ENCODE measurements at regions not wholly inside any gene's neighbourhood (a gene's known extent, or its start where the extent isn't known, plus 50 kb on each side); places are given as distances from the start of the nearest gene placed in this dataset.

- TF ChIP-seq U2AF1 (optimal IDR thresholded peaks at IDR 0.05; ENCODE audit: low read depth, low read length) (no peak), FLYWCH1 (CRISPR knock-in tag; IDR thresholded peaks at IDR 0.05) (no peak), SMAD1 (CRISPR knock-in tag; IDR thresholded peaks at IDR 0.05; ENCODE audit: borderline replicate concordance, low read depth) (no peak), HDAC6 (IDR thresholded peaks at IDR 0.05; ENCODE audit: low read depth, low read length) (no peak), ARNTL (CRISPR knock-in tag; IDR thresholded peaks at IDR 0.05) (no peak), AGO2 (optimal IDR thresholded peaks at IDR 0.05; ENCODE audit: low read depth, low read length) (no peak), ZNF335 (CRISPR knock-in tag; IDR thresholded peaks at IDR 0.05) (no peak), MLLT10 (CRISPR knock-in tag; IDR thresholded peaks at IDR 0.05) (no peak), ZSCAN30 (CRISPR knock-in tag; IDR thresholded peaks at IDR 0.05) (no peak), ZNF800 (CRISPR knock-in tag; IDR thresholded peaks at IDR 0.05) (no peak), CCAR2 (optimal IDR thresholded peaks at IDR 0.05; ENCODE audit: low read depth, low read length) (no peak), HIC2 (CRISPR knock-in tag; IDR thresholded peaks at IDR 0.05; ENCODE audit: low read depth) (no peak), NCOA5 (CRISPR knock-in tag; IDR thresholded peaks at IDR 0.05) (no peak), TERF1 (CRISPR knock-in tag; IDR thresholded peaks at IDR 0.05) (no peak), ZNF383 (CRISPR knock-in tag; IDR thresholded peaks at IDR 0.05; ENCODE audit: borderline replicate concordance) (no peak), ZNF720 (CRISPR knock-in tag; IDR thresholded peaks at IDR 0.05) (no peak)
- TF ChIP-seq, protein P1, sequence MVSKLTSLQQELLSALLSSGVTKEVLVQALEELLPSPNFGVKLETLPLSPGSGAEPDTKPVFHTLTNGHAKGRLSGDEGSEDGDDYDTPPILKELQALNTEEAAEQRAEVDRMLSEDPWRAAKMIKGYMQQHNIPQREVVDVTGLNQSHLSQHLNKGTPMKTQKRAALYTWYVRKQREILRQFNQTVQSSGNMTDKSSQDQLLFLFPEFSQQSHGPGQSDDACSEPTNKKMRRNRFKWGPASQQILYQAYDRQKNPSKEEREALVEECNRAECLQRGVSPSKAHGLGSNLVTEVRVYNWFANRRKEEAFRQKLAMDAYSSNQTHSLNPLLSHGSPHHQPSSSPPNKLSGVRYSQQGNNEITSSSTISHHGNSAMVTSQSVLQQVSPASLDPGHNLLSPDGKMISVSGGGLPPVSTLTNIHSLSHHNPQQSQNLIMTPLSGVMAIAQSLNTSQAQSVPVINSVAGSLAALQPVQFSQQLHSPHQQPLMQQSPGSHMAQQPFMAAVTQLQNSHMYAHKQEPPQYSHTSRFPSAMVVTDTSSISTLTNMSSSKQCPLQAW (CRISPR knock-in tag; IDR thresholded peaks at IDR 0.05): no peak
- TF ChIP-seq, protein P2, sequence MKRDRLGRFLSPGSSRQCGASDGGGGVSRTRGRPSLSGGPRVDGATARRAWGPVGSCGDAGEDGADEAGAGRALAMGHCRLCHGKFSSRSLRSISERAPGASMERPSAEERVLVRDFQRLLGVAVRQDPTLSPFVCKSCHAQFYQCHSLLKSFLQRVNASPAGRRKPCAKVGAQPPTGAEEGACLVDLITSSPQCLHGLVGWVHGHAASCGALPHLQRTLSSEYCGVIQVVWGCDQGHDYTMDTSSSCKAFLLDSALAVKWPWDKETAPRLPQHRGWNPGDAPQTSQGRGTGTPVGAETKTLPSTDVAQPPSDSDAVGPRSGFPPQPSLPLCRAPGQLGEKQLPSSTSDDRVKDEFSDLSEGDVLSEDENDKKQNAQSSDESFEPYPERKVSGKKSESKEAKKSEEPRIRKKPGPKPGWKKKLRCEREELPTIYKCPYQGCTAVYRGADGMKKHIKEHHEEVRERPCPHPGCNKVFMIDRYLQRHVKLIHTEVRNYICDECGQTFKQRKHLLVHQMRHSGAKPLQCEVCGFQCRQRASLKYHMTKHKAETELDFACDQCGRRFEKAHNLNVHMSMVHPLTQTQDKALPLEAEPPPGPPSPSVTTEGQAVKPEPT (CRISPR knock-in tag; IDR thresholded peaks at IDR 0.05; ENCODE audit: low read depth): no peak
- POLR2A ChIA-PET: no interaction called here
- Histone ChIP-seq H3K79me2 (ENCODE audit: insufficient read depth, low read length) (no peaks in the 10 kb centered on the region), H3K9me3 (ENCODE audit: low read length) (no peaks in the 10 kb centered on the region), H4K20me1 (ENCODE audit: insufficient read depth, low read length) (no peaks in the 10 kb centered on the region), H3K9ac (ENCODE audit: insufficient read depth, low read depth, low read length) (no peak overlapping the region), H3K36me3 (replicated peaks in 1 of 2; ENCODE audit: control insufficient read depth in 1 of 2, insufficient read depth in 2 of 2, low read length in 2 of 2) (no peaks in the 10 kb centered on the region), H3K27me3 (ENCODE audit: control insufficient read depth in 1 of 2, insufficient read depth in 2 of 2, low read length in 2 of 2) (no peaks in the 10 kb centered on the region; a peak in 1 of 5 replicates), H3K27ac (ENCODE audit: extremely low read length, insufficient read depth, low read length) (no peak overlapping the region), H3K4me3 (replicated peaks in 1 of 3; ENCODE audit: insufficient read depth in 1 of 3, low read depth in 2 of 3, low read length in 3 of 3) (no peak overlapping the region), H2AFZ (ENCODE audit: low read length) (no peak overlapping the region), H3K4me2 (ENCODE audit: low read depth, low read length) (no peak overlapping the region), H3K4me1 (ENCODE audit: insufficient read depth, low read length) (no peaks in the 10 kb centered on the region)
- ATAC-seq (no peak), DNase-seq (ENCODE audit: low spot score) (no peak), FAIRE-seq (no peak)
- WGBS (ENCODE audit: low lambda C conversion rate): 3% methylated on average over 4 of the region's 4 CpGs
- CTCF ChIA-PET (ENCODE audit: low intra/inter-chr PET ratio, low total read pairs): no interaction called here
- in situ Hi-C loops (cut with HindIII; ENCODE audit: extremely low pct_ligation_motif_present, low pct_unique_long_range_greater_than_20kb) (no loop called here), intact Hi-C loops (cut with micrococcal nuclease; ENCODE audit: unreplicated experiment) (no loop called here)
- no TSS peak for BruUV-seq (replicated peaks)
Measured at GRCh38 chr4:169927280-169927679, 98.9 kb downstream of the MFAP3L start.

Measured in HepG2 (cell line).